Karpas-422 (cell line): ENCODE measurements at regions not wholly inside any gene's neighbourhood (a gene's known extent, or its start where the extent isn't known, plus 50 kb on each side); places are given as distances from the start of the nearest gene placed in this dataset.

Experiments used
- DNase-seq: peaks from one replicate; pipeline ENCODE4 v3.0.0-alpha.2; 2015
- H2AFZ ChIP-seq: fragments of 200-600 bp; sonication (generic); 2 replicates; pipeline ENCODE4 v1.6.1; 2014; ENCODE audit warnings: antibody characterized with exemption, low read length, mixed read lengths
- H3K27ac ChIP-seq: fragments of 200-600 bp; sonication (generic); 2 replicates; pipeline ENCODE4 v1.5.1; 2014; ENCODE audit warnings: mild to moderate bottlenecking, low read length, moderate library complexity
- H3K27me3 ChIP-seq: fragments of 200-600 bp; sonication (generic); 2 replicates; pipeline ENCODE4 v1.6.1; 2014; ENCODE audit warnings: low read length, mixed read lengths
- H3K36me3 ChIP-seq: fragments of 200-600 bp; sonication (generic); 2 replicates; pipeline ENCODE4 v1.6.1; 2014; ENCODE audit warnings: low read length, mixed read lengths; ENCODE audit not compliant: insufficient read depth
- H3K4me1 ChIP-seq: fragments of 200-600 bp; sonication (generic); 2 replicates; pipeline ENCODE4 v1.6.1; 2014; ENCODE audit warnings: mild to moderate bottlenecking, low read length, mixed read lengths
- H3K4me2 ChIP-seq: fragments of 200-600 bp; sonication (generic); 2 replicates; pipeline ENCODE4 v1.6.1; 2014; ENCODE audit warnings: low read length, low read depth, mild to moderate bottlenecking; ENCODE audit not compliant: poor library complexity, severe bottlenecking
- H3K4me3 ChIP-seq: fragments of 200-600 bp; sonication (generic); 2 replicates; pipeline ENCODE4 v1.5.1; 2014; ENCODE audit warnings: mild to moderate bottlenecking, antibody characterized with exemption, low read length, mixed read lengths
- H3K79me2 ChIP-seq: fragments of 200-600 bp; sonication (generic); 2 replicates; pipeline ENCODE4 v1.6.1; 2014; ENCODE audit warnings: mild to moderate bottlenecking, low read length, mixed read lengths
- H3K9ac ChIP-seq: fragments of 200-600 bp; sonication (generic); 2 replicates; pipeline ENCODE4 v1.6.0; 2014; ENCODE audit warnings: low read length
- H3K9me2 ChIP-seq: fragments of 200-600 bp; sonication (generic), shearing (Covaris generic); replicated peaks from 2 replicates; pipeline ENCODE4 v1.6.0; 2014; ENCODE audit warnings: mild to moderate bottlenecking, low read length, moderate library complexity; ENCODE audit not compliant: insufficient read depth
- H3K9me3 ChIP-seq: fragments of 300-700, 200-600 bp; sonication (generic); 2 replicates; pipeline ENCODE4 v1.6.1; 2014; ENCODE audit warnings: low read length, mixed read lengths
- H4K20me1 ChIP-seq: fragments of 200-600 bp; sonication (generic); 2 replicates; pipeline ENCODE4 v1.6.1; 2014; ENCODE audit warnings: mild to moderate bottlenecking, antibody characterized with exemption, low read length, low read depth; ENCODE audit not compliant: insufficient read depth

GRCh38 chr22:27223317-27224177 lies 566.2 kb downstream of the MIAT start:
- DNase-seq: no peak
- no peak overlapping the region for H3K9ac ChIP-seq
- H3K4me1 ChIP-seq: no peaks in the 10 kb centered on the region
- no peak overlapping the region for H3K4me3 ChIP-seq
- H4K20me1 ChIP-seq: no peaks in the 10 kb centered on the region
- H3K9me2 ChIP-seq: no peaks in the 10 kb centered on the region
- no peaks in the 10 kb centered on the region for H3K79me2 ChIP-seq
- H3K27me3 ChIP-seq: no peaks in the 10 kb centered on the region
- H3K27ac ChIP-seq: no peak overlapping the region
- no peaks in the 10 kb centered on the region for H3K9me3 ChIP-seq
- H3K36me3 ChIP-seq: no peaks in the 10 kb centered on the region
- no peak overlapping the region for H2AFZ ChIP-seq
- no peak overlapping the region for H3K4me2 ChIP-seq

- no peaks in the 10 kb centered on the region for H3K9me2 ChIP-seq
- H3K27me3 ChIP-seq: no peaks in the 10 kb centered on the region
- H4K20me1 ChIP-seq: no peaks in the 10 kb centered on the region
- no peak for DNase-seq
- no peak overlapping the region for H3K4me3 ChIP-seq
- no peak overlapping the region for H3K4me2 ChIP-seq
- no peaks in the 10 kb centered on the region for H3K36me3 ChIP-seq
- no peaks in the 10 kb centered on the region for H3K4me1 ChIP-seq
- H3K27ac ChIP-seq: no peak overlapping the region
- H3K79me2 ChIP-seq: no peaks in the 10 kb centered on the region
- H3K9me3 ChIP-seq: no peaks in the 10 kb centered on the region
- no peak overlapping the region for H3K9ac ChIP-seq
- no peak overlapping the region for H2AFZ ChIP-seq
Observed at GRCh38 chr22:27224485-27225374, 567.3 kb downstream of the MIAT start.

GRCh38 chr22:27226666-27227065 lies 569.3 kb downstream of the MIAT start:
- no peaks in the 10 kb centered on the region for H3K79me2 ChIP-seq
- no peak overlapping the region for H3K4me2 ChIP-seq
- H3K4me3 ChIP-seq: no peak overlapping the region

GRCh38 chr22:27228771-27229170 lies 571.4 kb downstream of the MIAT start:
- no peak overlapping the region for H3K27ac ChIP-seq
- no peaks in the 10 kb centered on the region for H3K36me3 ChIP-seq
- H3K4me2 ChIP-seq: no peak overlapping the region
- no peak overlapping the region for H3K9ac ChIP-seq
- H3K79me2 ChIP-seq: no peaks in the 10 kb centered on the region
- H3K9me3 ChIP-seq: no peaks in the 10 kb centered on the region
- H3K27me3 ChIP-seq: no peaks in the 10 kb centered on the region
- no peaks in the 10 kb centered on the region for H3K9me2 ChIP-seq
- H4K20me1 ChIP-seq: no peaks in the 10 kb centered on the region
- no peak for DNase-seq
- H2AFZ ChIP-seq: no peak overlapping the region
- H3K4me1 ChIP-seq: no peaks in the 10 kb centered on the region
- no peak overlapping the region for H3K4me3 ChIP-seq

More at GRCh38 chr22:27226666-27227065, 569.3 kb downstream of the MIAT start:
- no peak overlapping the region for H2AFZ ChIP-seq
- no peak overlapping the region for H3K9ac ChIP-seq
- H3K36me3 ChIP-seq: no peaks in the 10 kb centered on the region
- no peak overlapping the region for H3K27ac ChIP-seq
- H3K27me3 ChIP-seq: no peaks in the 10 kb centered on the region
- no peak for DNase-seq
- H4K20me1 ChIP-seq: no peaks in the 10 kb centered on the region
- H3K9me3 ChIP-seq: no peaks in the 10 kb centered on the region
- H3K9me2 ChIP-seq: no peaks in the 10 kb centered on the region
- H3K4me1 ChIP-seq: no peaks in the 10 kb centered on the region

- H3K9me2 ChIP-seq: no peaks in the 10 kb centered on the region
- DNase-seq: no peak
- no peaks in the 10 kb centered on the region for H3K79me2 ChIP-seq
- H3K4me2 ChIP-seq: no peak overlapping the region
- H3K27ac ChIP-seq: no peak overlapping the region
- H3K9me3 ChIP-seq: no peaks in the 10 kb centered on the region
- no peaks in the 10 kb centered on the region for H3K36me3 ChIP-seq
- no peaks in the 10 kb centered on the region for H4K20me1 ChIP-seq
- H2AFZ ChIP-seq: no peak overlapping the region
- no peak overlapping the region for H3K4me3 ChIP-seq
- H3K4me1 ChIP-seq: no peaks in the 10 kb centered on the region
- no peak overlapping the region for H3K9ac ChIP-seq
- H3K27me3 ChIP-seq: no peaks in the 10 kb centered on the region
Observed at GRCh38 chr22:27230189-27230588, 571.4 kb downstream of the MN1 start.

GRCh38 chr22:27231266-27231665 lies 570.3 kb downstream of the MN1 start:
- no peak overlapping the region for H2AFZ ChIP-seq
- no peak for DNase-seq
- no peaks in the 10 kb centered on the region for H3K9me3 ChIP-seq
- H3K9me2 ChIP-seq: no peaks in the 10 kb centered on the region
- H3K27ac ChIP-seq: no peak overlapping the region
- H3K27me3 ChIP-seq: no peaks in the 10 kb centered on the region
- H3K36me3 ChIP-seq: no peaks in the 10 kb centered on the region
- H3K9ac ChIP-seq: no peak overlapping the region
- no peaks in the 10 kb centered on the region for H3K79me2 ChIP-seq
- H3K4me2 ChIP-seq: no peak overlapping the region
- no peak overlapping the region for H3K4me3 ChIP-seq
- H4K20me1 ChIP-seq: no peaks in the 10 kb centered on the region
- no peaks in the 10 kb centered on the region for H3K4me1 ChIP-seq

- DNase-seq: no peak
- no peak overlapping the region for H3K4me2 ChIP-seq
- no peak overlapping the region for H3K27ac ChIP-seq
- no peaks in the 10 kb centered on the region for H3K4me1 ChIP-seq
- H3K9me2 ChIP-seq: no peaks in the 10 kb centered on the region
- H3K9me3 ChIP-seq: no peaks in the 10 kb centered on the region
- H3K27me3 ChIP-seq: no peaks in the 10 kb centered on the region
- no peak overlapping the region for H3K4me3 ChIP-seq
- H4K20me1 ChIP-seq: no peaks in the 10 kb centered on the region
- no peaks in the 10 kb centered on the region for H3K79me2 ChIP-seq
- no peaks in the 10 kb centered on the region for H3K36me3 ChIP-seq
- H2AFZ ChIP-seq: no peak overlapping the region
- no peak overlapping the region for H3K9ac ChIP-seq
Observed at GRCh38 chr22:27232077-27232476, 569.5 kb downstream of the MN1 start.

GRCh38 chr22:27237080-27237741 lies 564.3 kb downstream of the MN1 start:
- no peak overlapping the region for H2AFZ ChIP-seq
- no peak overlapping the region for H3K27ac ChIP-seq
- no peaks in the 10 kb centered on the region for H3K9me3 ChIP-seq
- H3K4me3 ChIP-seq: no peak overlapping the region
- no peak overlapping the region for H3K4me2 ChIP-seq
- H3K36me3 ChIP-seq: no peaks in the 10 kb centered on the region
- no peak overlapping the region for H3K9ac ChIP-seq
- H3K27me3 ChIP-seq: no peaks in the 10 kb centered on the region
- no peaks in the 10 kb centered on the region for H3K4me1 ChIP-seq
- DNase-seq: no peak
- H4K20me1 ChIP-seq: no peaks in the 10 kb centered on the region
- H3K9me2 ChIP-seq: no peaks in the 10 kb centered on the region
- H3K79me2 ChIP-seq: no peaks in the 10 kb centered on the region
